ENCODE measurements at regions not wholly inside any gene's neighbourhood (a gene's known extent, or its start where the extent isn't known, plus 50 kb on each side); places are given as distances from the start of the nearest gene placed in this dataset.
"Not testable (repeated sequence)": the region's sequence is repeated elsewhere in the genome, so short reads cannot be mapped to it uniquely, and the experiment has no call there.

- DNase-seq = peak; percentile 11
These were observed 98.8 kb downstream of the SOD2 start for GRCh38 chr6:159594106-159594749.

GRCh38 chr6:159590835-159591234, 102.2 kb downstream of the SOD2 start:
- no peak for DNase-seq

- DNase-seq = no peak
These were observed 106.4 kb downstream of the SOD2 start for GRCh38 chr6:159586684-159587083.

GRCh38 chr6:159582736-159583135, 110.3 kb downstream of the SOD2 start:
- DNase-seq = no peak

- no peak for DNase-seq
These were observed 114.4 kb downstream of the SOD2 start for GRCh38 chr6:159578629-159579028.

GRCh38 chr6:159577564-159577963, 115.5 kb downstream of the SOD2 start:
- no peak for DNase-seq

GRCh38 chr6:159572439-159573110, 120.5 kb downstream of the SOD2 start:
- DNase-seq = no peak

GRCh38 chr6:159565181-159565710, 127.8 kb downstream of the SOD2 start:
- DNase-seq = no peak

- DNase-seq = no peak
These were observed 128.6 kb downstream of the SOD2 start for GRCh38 chr6:159564456-159564855.

GRCh38 chr6:159557031-159557430, 136.0 kb downstream of the SOD2 start:
- no peak for DNase-seq

- no peak for DNase-seq
These were observed 137.8 kb downstream of the SOD2 start for GRCh38 chr6:159555082-159555875.

- DNase-seq = no peak
These were observed 151.7 kb downstream of the SOD2 start for GRCh38 chr6:159541296-159541695.

- no peak for DNase-seq
These were observed 152.2 kb downstream of the SOD2 start for GRCh38 chr6:159540883-159541282.

- DNase-seq = peak; percentile 22
These were observed 152.9 kb downstream of the SOD2 start for GRCh38 chr6:159540152-159540551.

- DNase-seq = not testable (repeated sequence)
These were observed 155.0 kb downstream of the SOD2 start for GRCh38 chr6:159538031-159538430.

GRCh38 chr6:159535656-159536350, 157.2 kb downstream of the SOD2 start:
- no peak for DNase-seq

- DNase-seq = no peak
These were observed 159.5 kb downstream of the SOD2 start for GRCh38 chr6:159533568-159533967.

- DNase-seq = no peak
These were observed 160.0 kb downstream of the SOD2 start for GRCh38 chr6:159533016-159533415.

GRCh38 chr6:159532155-159532554, 160.9 kb downstream of the SOD2 start:
- DNase-seq = no peak

GRCh38 chr6:159529934-159530333, 163.1 kb downstream of the SOD2 start:
- no peak for DNase-seq

GRCh38 chr6:159527351-159527750, 165.7 kb downstream of the SOD2 start:
- DNase-seq = no peak

- no peak for DNase-seq
These were observed 167.5 kb downstream of the SOD2 start for GRCh38 chr6:159525445-159526025.
